Loucy (cell line): ENCODE measurements at regions not wholly inside any gene's neighbourhood (a gene's known extent, or its start where the extent isn't known, plus 50 kb on each side); places are given as distances from the start of the nearest gene placed in this dataset.
"Not testable (repeated sequence)": the region's sequence is repeated elsewhere in the genome, so short reads cannot be mapped to it uniquely, and the experiment has no call there.

ENCODE experiments used
- EZH2phosphoT487 ChIP-seq: fragments of 200-600 bp; IDR thresholded peaks from 2 replicates; pipeline ENCODE4 v1.6.1; 2018; ENCODE audit warnings: antibody characterized with exemption, mild to moderate bottlenecking, moderate library complexity, borderline replicate concordance
- TF ChIP-seq, protein P1 (sequence below): fragments of 200-600 bp; sonication (generic); conservative IDR thresholded peaks from 2 replicates; pipeline ENCODE4 v1.5.1; 2014; ENCODE audit warnings: mild to moderate bottlenecking, antibody characterized with exemption, low read length

DNA sequence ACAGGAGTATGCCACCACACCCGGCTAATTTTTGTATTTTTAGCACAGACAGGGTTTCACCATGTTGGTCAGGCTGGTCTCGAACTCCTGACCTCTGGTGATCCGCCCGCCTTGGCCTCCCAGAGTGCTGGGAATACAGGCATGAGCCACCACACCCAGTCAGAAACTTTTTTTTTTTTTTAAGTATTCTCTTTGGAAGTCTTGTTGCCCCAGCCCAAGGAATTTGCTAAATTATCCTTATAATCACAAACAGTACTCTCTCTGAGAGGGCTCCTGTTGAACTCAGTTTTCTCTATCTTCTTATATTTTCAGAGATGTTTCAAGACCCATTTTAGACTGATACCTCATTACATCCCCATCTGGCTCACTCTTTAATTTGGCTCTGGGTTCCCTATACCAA lies 82.3 kb upstream of the HIF1A start:
- TF ChIP-seq, protein P1, sequence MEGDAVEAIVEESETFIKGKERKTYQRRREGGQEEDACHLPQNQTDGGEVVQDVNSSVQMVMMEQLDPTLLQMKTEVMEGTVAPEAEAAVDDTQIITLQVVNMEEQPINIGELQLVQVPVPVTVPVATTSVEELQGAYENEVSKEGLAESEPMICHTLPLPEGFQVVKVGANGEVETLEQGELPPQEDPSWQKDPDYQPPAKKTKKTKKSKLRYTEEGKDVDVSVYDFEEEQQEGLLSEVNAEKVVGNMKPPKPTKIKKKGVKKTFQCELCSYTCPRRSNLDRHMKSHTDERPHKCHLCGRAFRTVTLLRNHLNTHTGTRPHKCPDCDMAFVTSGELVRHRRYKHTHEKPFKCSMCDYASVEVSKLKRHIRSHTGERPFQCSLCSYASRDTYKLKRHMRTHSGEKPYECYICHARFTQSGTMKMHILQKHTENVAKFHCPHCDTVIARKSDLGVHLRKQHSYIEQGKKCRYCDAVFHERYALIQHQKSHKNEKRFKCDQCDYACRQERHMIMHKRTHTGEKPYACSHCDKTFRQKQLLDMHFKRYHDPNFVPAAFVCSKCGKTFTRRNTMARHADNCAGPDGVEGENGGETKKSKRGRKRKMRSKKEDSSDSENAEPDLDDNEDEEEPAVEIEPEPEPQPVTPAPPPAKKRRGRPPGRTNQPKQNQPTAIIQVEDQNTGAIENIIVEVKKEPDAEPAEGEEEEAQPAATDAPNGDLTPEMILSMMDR = not testable (repeated sequence)
- TF ChIP-seq EZH2phosphoT487 = not testable (repeated sequence)
